ENCODE measurements at regions not wholly inside any gene's neighbourhood (a gene's known extent, or its start where the extent isn't known, plus 50 kb on each side); places are given as distances from the start of the nearest gene placed in this dataset.
A peak's percentile ranks its signal among the peaks of the same experiment; 100 is the strongest.
"Not testable (repeated sequence)": the region's sequence is repeated elsewhere in the genome, so short reads cannot be mapped to it uniquely, and the experiment has no call there.

DNA sequence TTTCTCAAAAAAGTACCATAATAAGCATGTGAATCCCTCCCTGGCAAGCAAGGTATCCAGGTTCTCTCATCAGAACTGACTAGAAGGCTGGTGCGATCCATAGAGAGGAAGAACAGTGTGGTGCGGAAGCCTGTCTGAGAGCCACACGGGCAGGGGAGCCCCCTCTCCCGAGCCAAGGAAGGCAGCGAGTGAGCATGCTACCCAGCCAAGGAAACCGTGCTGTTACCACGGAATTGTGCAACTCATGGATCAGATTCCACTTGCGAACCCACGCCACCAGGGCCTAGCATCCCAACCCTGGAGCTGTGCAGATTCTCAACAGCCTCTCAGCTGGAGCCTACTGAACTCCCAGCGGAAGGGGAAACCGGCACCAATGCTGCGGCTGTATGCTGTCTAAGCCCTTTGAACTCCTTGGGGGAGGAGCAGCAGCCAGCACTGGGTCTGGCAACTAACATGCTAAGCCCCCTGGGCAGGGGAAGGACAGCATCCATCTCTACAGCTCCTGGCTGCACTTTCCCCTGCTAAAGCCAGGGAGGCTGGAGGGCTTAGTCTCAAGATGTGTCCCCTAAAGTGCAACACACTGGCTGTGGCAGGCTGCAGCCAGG is 823.1 kb downstream of the EPHA4 start:
- no peak for DNase-seq

DNA sequence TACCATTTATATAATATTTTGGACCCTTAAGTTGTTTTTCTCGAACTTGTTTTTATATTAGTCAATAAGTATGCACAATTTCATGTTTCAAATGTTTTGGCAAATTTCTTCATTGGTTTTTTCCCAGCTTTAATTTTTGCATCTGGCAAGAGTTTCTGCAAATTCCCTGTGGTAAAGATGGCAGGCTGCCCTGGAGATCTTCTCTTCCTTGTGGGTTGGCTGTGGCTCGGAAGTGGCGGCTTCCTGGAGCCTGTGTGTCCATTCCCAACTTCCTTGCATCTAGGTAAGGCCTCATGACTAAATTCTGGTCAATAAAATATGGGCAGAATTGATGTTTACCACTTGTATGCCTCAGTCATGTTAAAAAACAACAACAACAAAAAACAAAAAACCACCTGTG is 818.6 kb downstream of the EPHA4 start:
- no peak for DNase-seq

GRCh38 chr2:220756653-220757052 is 815.5 kb downstream of the EPHA4 start:
- no peak for DNase-seq

DNA sequence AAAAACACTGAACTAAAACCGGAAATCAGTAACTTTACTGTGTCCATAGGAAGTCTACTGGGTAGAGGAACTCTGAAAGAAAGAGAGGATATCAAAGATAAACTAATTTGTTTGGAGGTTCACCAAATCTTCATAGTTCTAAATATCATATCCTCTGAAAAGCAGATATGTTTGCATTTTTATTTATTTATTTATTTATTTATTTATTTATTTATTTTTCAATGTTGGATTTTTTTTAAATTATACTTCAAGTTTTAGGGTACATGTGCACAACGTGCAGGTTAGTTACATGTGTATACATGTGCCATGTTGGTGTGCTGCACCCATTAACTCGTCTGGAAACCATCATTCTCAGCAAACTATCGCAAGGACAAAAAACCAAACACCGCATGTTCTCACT is 813.7 kb downstream of the EPHA4 start:
- DNase-seq: not testable (repeated sequence)

DNA sequence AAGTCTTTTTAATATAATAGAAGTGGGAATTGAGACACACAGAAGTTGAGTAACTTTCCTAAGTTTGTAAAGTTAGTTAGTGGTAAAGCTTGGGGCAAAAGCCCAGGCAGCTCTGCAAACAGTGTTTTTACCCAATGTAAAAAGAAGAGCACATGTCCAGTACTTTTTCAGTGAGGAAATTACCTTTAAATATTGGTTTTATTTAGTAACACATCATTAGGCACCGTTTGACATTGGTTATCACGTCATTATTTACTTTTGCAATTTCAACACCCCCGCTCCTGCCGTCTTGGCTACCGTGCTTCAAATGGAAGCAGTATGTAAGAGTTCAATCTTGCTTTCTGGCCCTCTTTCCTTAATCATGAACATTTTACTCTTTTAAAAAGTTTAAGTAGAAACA is 807.9 kb downstream of the EPHA4 start:
- no peak for DNase-seq

DNA sequence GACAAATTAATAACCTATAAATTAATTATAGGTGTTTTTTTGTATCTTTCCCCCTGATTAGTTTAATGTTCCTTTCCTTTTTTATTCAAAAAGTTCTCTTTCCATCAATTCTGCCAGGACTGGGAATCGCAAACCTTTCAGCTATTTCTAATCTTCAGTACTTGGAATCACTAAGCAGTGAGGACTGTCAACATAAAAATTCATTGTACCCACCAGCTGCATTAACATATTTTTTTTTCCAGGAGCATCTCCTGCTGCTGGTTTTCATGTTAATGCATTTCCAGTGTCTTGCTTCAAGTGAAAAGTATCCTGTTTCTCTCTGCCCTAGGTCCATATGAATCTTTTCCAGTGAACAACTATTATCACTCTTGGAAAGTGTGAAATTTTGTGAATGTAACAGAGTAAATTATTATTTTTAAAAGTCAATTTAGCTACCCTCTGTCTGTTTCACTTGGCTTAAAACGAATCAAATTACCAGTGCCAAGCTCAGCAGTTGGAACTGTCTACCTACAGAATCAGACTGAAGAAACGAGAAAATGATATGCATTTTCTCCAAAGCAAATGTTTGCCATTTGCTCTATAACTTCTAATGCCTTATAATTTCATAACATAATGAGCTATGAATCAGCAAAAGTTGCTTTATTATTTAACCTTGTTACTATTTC is 804.4 kb downstream of the EPHA4 start:
- DNase-seq: no peak

DNA sequence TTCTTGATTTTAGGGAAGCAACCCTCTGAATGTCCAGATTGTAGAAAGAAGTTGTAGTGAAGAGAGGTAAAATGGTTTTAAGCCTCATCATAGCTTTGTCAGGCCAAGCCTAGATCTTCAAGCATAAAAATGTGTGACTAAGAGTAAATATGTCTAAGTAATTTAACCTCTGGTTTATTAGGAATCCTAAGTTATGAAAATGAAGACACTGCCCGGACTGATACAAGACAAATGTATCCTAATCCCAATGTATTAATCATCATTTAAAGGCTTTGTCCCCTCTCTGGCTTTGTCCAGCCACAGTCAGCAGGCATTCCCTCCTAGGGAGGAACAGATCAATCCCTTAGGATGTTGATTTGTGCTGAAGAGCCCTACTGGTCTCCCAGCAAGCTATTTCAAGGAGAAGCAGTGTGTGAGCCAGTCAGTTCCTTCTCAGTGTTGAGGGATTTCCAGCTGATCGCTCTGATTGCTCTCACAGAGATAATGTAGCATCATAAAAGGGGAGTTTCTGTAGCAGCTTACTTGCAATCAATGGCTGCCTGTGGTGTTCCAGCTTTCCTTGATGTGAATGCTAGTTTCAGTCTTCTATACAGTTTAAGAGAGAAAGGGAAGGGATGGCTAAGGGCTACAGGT is 796.1 kb downstream of the EPHA4 start:
- no peak for DNase-seq

DNA sequence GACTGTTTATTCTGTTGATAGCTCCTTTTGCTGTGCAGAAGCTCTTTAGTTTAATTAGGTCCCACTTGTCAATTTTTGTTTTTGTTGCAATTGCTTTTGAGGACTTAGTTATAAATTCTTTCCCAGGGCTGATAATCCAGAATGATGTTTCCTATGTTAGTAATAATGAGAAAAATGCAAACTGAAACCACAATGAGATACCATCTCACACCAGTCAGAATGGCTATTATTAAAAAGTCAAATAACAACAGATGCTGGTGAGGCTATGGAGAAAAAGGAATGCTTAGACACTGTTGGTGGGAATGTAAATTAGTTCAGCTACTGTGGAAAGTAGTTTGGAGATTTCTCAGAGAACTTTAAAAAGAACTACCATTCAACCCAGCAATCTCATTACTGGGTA is 793.0 kb downstream of the EPHA4 start:
- DNase-seq: not testable (repeated sequence)

GRCh38 chr2:220779511-220779910 is 792.6 kb downstream of the EPHA4 start:
- no peak for DNase-seq

DNA sequence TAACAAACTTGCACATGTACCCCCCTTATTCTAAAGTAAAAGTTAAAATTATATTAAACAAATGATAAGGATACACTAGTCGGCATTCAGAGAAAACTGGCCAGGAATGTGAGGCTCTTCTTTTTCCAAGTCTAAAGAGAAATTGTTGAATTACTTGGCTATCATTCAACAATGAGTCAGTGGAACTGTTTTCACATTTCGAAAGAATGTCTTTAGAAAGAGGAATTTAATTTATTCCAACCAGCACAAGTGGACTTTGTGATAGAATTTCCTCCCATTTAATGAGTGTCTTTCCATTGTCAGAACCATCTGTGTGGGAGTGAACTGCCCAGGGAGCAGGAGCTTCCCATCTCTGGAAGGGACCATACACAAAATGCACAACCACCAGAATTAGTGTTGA is 792.2 kb downstream of the EPHA4 start:
- DNase-seq: no peak

- DNase-seq: no peak
Measured at GRCh38 chr2:220781622-220782241, 790.4 kb downstream of the EPHA4 start.

GRCh38 chr2:220782609-220783113 is 789.4 kb downstream of the EPHA4 start:
- DNase-seq: no peak

GRCh38 chr2:220783671-220784070 is 788.4 kb downstream of the EPHA4 start:
- DNase-seq: no peak

- peak; percentile 78 for DNase-seq
Measured at GRCh38 chr2:220785178-220785577, 786.9 kb downstream of the EPHA4 start.

GRCh38 chr2:220786216-220786615 is 785.9 kb downstream of the EPHA4 start:
- DNase-seq: no peak

GRCh38 chr2:220787251-220787650 is 784.9 kb downstream of the EPHA4 start:
- no peak for DNase-seq

DNA sequence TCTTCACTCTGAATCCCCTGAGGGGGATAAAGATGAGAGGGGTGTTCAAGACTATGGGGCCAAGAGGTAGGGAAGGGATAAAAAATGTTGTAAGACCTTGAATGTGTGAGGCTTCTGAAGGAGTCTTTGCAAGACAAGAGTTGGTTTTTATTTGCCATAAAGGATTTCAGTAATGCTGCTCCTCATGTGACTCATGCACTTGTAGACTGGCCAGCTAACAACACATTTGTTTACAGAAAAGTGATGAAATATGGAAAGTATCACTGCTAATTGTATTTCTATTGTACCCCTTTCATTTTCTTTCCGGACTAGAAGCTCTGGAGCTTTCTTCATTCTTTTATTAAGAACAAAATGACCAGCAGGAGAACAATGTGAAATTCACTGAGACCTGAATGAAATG is 782.1 kb downstream of the EPHA4 start:
- no peak for DNase-seq

DNA sequence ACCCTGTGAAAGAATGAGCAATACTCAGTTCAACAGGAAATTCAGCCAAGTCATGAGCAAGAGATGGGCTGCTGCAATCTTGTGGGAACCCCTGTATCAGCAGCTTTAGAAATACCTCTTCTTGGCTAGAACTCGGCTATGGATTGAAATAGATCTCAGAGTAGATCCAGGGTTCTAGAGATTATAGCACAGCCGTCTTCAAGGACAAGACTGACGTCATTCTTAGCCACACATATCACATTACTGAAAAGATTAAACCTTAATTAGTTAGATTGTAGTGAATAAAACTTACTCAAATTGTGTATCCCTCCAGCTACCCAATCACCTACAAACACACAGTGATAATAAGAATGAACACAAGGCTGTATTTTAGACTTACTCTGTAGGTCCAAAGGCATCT is 776.4 kb downstream of the EPHA4 start:
- no peak for DNase-seq

GRCh38 chr2:220811115-220811514 is 761.0 kb downstream of the EPHA4 start:
- no peak for DNase-seq

DNA sequence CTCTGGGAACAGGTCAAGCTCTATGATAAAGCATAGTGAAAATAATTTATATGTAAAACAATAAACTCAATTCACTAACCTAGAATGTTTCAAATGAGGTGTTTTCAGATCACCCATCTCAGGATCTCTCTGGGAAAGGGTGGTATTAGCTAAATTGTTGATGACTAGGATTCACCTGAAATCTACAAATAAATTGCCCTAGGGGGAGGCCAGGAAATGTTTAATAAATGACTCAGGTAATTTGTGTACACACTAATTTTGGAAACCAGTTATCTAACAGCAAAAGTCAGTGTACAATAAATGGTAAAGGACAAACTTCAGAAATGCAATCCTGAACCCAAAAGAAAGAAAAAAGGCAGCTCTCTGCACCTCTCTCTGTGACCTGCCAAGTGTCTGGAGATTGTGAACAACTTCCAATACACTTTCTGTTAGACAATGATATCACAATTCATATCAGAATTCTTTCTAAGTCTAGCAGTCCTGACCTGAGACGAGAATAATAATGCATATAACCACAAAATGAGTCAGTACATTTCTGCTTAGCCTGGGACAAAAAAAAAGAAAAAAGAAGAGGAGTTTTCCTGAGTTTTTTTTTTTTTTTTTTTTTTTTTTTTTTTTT is 760.0 kb downstream of the EPHA4 start:
- no peak for DNase-seq

DNA sequence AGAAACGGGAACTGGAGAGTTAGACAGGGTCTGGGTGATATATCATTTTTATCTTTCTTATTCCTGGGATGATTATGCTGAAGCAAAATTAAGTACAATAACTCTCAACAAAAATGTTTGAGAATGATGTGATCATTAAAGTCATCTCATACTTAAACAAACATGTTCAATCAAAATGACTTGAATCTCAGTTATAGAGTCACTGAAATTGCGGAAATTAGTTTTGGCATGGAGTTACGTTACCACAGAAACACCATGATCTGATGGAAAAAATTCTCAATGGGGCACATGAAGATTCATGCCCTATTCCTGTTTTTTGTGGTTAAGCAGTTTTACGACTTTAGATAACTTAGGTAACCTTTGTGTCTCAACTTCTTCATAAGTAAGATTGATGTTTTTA is 757.7 kb downstream of the EPHA4 start:
- DNase-seq: no peak

DNA sequence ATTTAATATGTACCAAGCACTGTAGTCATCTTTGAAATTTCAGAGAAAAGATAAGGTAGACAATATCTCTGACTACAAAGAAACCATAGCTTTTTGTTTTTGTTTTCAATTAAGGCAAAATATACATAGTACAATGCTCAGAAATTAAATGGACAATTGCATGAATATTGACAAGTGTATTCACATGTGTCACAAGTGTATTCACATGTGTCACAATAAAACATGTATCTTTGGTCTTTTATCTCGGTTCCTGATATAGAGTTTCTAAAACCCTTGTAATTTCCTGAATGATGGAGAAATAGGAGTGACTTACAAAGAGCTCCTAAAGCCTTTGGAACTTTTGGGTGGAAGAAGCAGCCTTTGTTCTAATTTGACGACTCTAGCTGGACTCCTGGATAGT is 756.4 kb downstream of the EPHA4 start:
- no peak for DNase-seq

DNA sequence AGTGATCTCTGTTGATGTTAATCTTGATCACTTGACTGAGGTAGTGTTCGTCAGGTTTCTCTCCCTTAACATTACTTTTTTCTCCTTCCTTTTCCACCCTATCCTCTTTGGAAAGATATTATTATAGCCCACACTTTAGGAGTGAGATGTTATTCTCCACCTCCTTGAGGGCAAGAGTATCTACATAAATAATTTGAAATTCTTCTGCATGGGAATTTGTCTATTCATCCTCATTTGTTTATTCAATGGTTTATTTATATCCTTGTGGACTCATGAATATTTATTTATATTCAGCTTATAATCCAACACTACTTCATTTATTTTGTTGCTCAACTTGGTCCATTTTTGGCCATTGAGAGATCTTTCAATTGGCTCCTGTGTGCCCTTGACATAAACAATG is 750.4 kb downstream of the EPHA4 start:
- no peak for DNase-seq
